Colonic mucosa (tissue), 4 donors: ENCODE measurements at regions not wholly inside any gene's neighbourhood (a gene's known extent, or its start where the extent isn't known, plus 50 kb on each side); places are given as distances from the start of the nearest gene placed in this dataset.
A peak's percentile ranks its signal among the peaks of the same experiment; 100 is the strongest.

Experiments used
- DNase-seq: peaks from one replicate; pipeline ENCODE4 v3.0.0-alpha.2; 2020
- H3K27ac ChIP-seq: fragments of 200-600 bp; one replicate; pipeline ENCODE4 v1.8.0; 2021
- H3K27me3 ChIP-seq: fragments of 200-600 bp; one replicate; pipeline ENCODE4 v1.8.0; 2021
- H3K36me3 ChIP-seq: fragments of 200-600 bp; one replicate; pipeline ENCODE4 v1.8.0; 2021
- H3K4me1 ChIP-seq: fragments of 200-600 bp; one replicate; pipeline ENCODE4 v1.8.0; 2021; ENCODE audit warnings: mild to moderate bottlenecking
- H3K4me3 ChIP-seq: fragments of 200-600 bp; one replicate; pipeline ENCODE4 v1.8.0; 2021
- H3K9ac ChIP-seq, 2 donors: one replicate each; pipeline ENCODE4 v1.7.0; 2013; ENCODE audit warnings: control low read depth in 2 of 2, low read depth in 2 of 2, low read length in 2 of 2
- H3K9me3 ChIP-seq: fragments of 200-600 bp; one replicate; pipeline ENCODE4 v1.8.0; 2021
- CTCF ChIP-seq: fragments of 200-600 bp; IDR thresholded peaks from one replicate; pipeline ENCODE4 v1.8.0; 2022; ENCODE audit warnings: antibody characterized with exemption, mild to moderate bottlenecking
- intact Hi-C: fragments of 100-400 bp; cut with DNase I; formaldehyde crosslinking; loops from one replicate; pipeline ENCODE4 v1.14.1; 2022
- donor health status: healthy.
- donor health status: DM: no; HTN: no; CAD: no.
- donor health status: DM: no; HTN: no; CAD: no.

- intact Hi-C loops: no loop called here
- Histone ChIP-seq H3K27ac (no peak overlapping the region), H3K4me1 (no peaks in the 10 kb centered on the region), H3K36me3 (no peaks in the 10 kb centered on the region), H3K9me3 (no peaks in the 10 kb centered on the region), H3K27me3 (no peaks in the 10 kb centered on the region), H3K9ac (peak overlapping the region in 1 of 2 donors; percentile 15), H3K4me3 (no peak overlapping the region)
- no peak for DNase-seq
- TF ChIP-seq CTCF: no peak
Measured at GRCh38 chr2:180707175-180707883, 273.1 kb upstream of the UBE2E3 start.

- H3K9me3 ChIP-seq: no peaks in the 10 kb centered on the region
- H3K4me3 ChIP-seq: no peak overlapping the region
- H3K27ac ChIP-seq: no peak overlapping the region
- H3K36me3 ChIP-seq: no peaks in the 10 kb centered on the region
- intact Hi-C loops: no loop called here
- TF ChIP-seq CTCF: no peak
- peak overlapping the region in 1 of 2 donors; percentile 15 for H3K9ac ChIP-seq
- H3K4me1 ChIP-seq: no peaks in the 10 kb centered on the region
- DNase-seq: no peak
- no peaks in the 10 kb centered on the region for H3K27me3 ChIP-seq
Measured at GRCh38 chr2:180706694-180707093, 273.7 kb upstream of the UBE2E3 start.

- intact Hi-C loops: no loop called here
- no peaks in the 10 kb centered on the region for H3K27me3 ChIP-seq
Measured at GRCh38 chr2:180705551-180705950, 274.9 kb upstream of the UBE2E3 start.

GRCh38 chr2:180705122-180705521 is 275.3 kb upstream of the UBE2E3 start:
- no peaks in the 10 kb centered on the region for H3K27me3 ChIP-seq
- no peak overlapping the region for H3K27ac ChIP-seq
- no peaks in the 10 kb centered on the region for H3K4me1 ChIP-seq
- intact Hi-C loops: no loop called here
- no peak overlapping the region for H3K4me3 ChIP-seq
- no peak for DNase-seq
- no peak overlapping the region for H3K9ac ChIP-seq
- no peaks in the 10 kb centered on the region for H3K36me3 ChIP-seq
- TF ChIP-seq CTCF: no peak
- H3K9me3 ChIP-seq: no peaks in the 10 kb centered on the region

More at GRCh38 chr2:180705551-180705950, 274.9 kb upstream of the UBE2E3 start:
- no peak for TF ChIP-seq CTCF
- Histone ChIP-seq H3K4me1 (no peaks in the 10 kb centered on the region), H3K4me3 (no peak overlapping the region), H3K9me3 (no peaks in the 10 kb centered on the region), H3K27ac (no peak overlapping the region), H3K9ac (no peak overlapping the region), H3K36me3 (no peaks in the 10 kb centered on the region)
- no peak for DNase-seq

GRCh38 chr2:180699657-180700361 is 280.6 kb upstream of the UBE2E3 start:
- no peak for TF ChIP-seq CTCF
- intact Hi-C loops: no loop called here
- Histone ChIP-seq H3K36me3 (no peaks in the 10 kb centered on the region), H3K9me3 (no peaks in the 10 kb centered on the region), H3K27ac (no peak overlapping the region), H3K9ac (no peak overlapping the region), H3K27me3 (no peaks in the 10 kb centered on the region), H3K4me3 (no peak overlapping the region), H3K4me1 (no peaks in the 10 kb centered on the region)
- DNase-seq: no peak
